GM19240 (cell line): ENCODE measurements at regions not wholly inside any gene's neighbourhood (a gene's known extent, or its start where the extent isn't known, plus 50 kb on each side); places are given as distances from the start of the nearest gene placed in this dataset.
"Not testable (repeated sequence)": the region's sequence is repeated elsewhere in the genome, so short reads cannot be mapped to it uniquely, and the experiment has no call there.

ENCODE experiments used
- DNase-seq: peaks from one replicate; pipeline ENCODE4 v3.0.0; 2011; ENCODE audit warnings: low spot score; ENCODE audit not compliant: insufficient read length

DNA sequence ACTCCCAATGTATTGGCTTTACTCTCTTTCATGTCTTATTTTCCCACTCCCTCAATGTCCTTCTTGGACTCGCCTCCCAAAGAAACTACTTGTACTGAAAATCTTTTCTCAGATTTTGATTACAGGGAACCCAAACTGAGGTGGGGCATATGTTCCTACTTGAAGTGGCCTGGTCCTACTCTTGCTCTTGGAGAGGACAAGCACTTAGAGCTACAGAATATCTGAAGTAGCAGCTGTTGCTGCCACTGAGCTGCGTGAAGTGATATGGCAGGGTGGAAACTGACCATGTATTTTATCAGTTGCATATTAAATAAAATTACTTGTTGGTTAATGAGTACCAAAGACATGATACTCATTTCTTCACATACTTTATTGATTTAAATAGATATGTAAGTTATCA lies 129.5 kb downstream of the TSEN15 start:
- DNase-seq, result no peak

DNA sequence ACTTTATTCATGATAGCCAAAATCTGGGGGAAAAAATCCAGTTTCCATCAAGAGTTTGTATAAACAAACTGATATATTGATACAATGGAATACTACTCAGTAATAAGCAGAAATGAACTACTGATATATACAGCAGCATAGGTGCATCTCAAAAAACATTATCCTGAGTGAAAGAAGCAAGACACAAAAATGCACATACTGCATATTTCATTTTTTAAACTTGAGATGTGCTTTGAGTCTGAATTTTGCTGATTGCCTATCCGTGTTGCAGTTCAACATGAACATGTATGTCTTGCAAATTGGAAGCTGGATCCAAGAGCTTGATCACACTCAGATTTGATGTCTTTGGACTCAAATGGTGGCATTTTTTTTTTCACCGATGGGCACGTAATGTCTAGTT lies 132.4 kb downstream of the TSEN15 start:
- no peak for DNase-seq

DNA sequence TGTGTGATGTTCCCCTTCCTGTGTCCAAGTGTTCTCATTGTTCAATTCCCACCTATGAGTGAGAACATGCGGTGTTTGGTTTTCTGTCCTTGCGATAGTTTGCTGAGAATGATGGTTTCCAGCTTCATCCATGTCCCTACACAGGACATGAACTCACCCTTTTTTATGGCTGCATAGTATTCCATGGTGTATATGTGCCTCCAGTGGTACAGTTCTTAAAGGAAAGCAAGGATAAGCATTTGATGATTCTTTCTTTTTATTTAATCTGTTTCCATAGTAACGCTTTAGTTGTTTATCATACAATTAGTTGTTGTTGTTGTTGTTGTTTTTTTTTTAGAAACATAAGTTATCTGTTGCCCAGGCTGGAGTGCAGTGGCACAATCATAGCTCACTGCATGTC lies 133.1 kb downstream of the TSEN15 start:
- not testable (repeated sequence) for DNase-seq

DNA sequence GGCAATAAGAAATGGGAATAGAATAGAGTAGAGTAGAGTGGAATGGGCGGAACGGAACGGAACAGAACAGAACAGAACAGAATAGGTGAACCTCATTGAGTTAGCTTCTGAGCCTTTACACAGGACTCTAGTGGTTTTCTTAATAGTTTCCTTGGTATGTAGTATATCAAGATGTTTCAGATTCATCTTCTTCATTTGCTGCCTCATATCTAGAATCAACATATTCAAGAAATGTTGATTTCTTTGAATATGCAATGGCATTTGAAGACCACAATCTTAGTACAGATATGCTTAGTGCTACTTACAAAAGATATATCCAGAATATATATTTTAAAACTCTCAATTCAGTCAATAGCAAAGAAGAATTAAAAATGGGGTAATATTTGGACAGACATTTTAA lies 133.8 kb downstream of the TSEN15 start:
- no peak for DNase-seq

DNA sequence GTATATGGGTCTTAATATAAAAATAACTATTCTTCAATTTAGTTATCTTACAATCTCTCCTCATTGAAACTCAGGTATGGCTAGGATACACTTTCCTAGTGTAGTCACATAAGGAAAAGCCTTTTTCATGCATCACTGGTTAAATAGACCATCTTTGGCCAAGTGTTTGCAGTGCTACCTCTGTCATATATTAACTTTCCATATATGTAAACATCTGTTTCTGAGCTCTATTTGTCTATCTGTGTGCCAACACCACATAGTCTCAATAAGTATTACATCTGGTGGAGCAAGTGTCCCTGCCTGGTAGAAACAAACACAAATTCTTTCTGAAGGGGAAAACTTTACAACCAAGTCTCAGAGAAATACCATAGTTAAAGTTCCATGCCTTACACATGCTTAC lies 134.6 kb downstream of the TSEN15 start:
- DNase-seq, result no peak

DNA sequence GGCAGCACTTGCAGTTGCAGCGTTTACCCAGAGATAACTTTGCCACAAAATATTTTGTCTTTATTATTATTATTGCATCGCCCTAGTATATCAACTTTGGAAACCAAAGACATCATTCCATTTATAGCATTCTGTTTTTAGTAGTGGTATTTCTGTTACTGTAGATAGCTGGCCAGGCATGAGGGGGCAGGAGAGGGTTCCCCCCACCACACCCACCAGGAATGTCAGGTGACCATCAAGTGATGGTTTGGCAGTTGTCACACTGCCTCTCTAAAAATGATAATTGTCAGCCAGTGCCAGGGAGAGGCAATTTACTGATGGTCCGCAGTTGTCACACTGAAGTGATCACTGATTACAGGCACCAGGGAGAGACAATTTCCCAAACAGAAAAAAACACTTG lies 135.6 kb downstream of the TSEN15 start:
- no peak for DNase-seq

DNA sequence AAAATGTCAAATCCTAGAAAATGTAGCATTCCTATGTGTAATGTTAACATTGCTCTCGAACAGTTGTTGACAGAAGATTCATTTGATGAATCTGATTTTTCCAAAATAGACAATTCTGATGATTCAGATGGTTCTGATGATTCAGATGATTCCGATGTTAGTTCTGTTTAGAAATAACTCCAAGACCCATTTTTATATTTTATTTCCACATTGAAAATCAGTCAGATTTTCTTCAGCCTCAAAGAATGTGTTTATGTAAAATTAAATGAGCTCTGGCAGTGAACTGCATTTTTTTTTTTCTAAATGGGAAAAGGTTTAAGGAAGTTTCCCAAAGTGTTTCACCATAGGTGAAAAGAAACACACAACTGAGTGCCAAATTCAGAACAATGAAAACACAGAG lies 136.5 kb downstream of the TSEN15 start:
- no peak for DNase-seq

DNA sequence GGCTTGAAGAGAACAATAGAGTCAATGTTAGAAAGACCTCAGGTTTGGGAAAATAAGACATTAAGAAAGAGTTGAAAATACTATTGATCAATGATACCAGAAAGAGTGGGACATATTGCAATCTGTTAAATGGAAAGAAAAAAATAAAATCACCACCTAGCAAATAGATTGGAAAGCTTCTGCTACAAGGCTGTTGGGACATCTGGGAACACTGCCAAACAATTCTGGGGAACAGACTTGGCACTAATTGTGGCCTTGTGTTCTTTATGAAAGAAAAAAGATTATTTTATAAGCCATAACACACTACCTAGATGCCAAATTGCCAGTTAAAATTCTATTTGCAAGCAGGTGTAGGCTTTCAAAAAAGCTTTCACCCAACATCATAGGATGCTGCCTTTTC lies 137.8 kb downstream of the TSEN15 start:
- no peak for DNase-seq

DNA sequence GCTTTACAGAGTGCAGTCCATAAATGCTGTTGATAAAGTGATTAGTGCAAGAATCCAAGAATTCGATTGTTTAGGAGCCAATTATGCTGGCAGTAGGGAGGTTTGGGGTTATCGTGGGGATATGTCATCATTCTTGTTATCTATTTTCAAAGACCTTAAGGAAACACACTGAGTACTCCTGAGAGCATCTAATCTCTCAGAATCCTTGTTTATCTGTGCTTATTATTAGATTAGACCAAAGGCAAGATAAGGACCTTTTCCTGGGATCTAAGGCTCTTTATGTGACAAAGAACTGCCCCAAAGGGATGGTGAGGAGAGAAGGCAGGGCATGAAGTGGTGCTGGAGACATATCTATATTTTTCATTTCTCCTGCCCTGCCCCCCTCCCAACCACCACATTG lies 139.1 kb downstream of the TSEN15 start:
- no peak for DNase-seq

DNA sequence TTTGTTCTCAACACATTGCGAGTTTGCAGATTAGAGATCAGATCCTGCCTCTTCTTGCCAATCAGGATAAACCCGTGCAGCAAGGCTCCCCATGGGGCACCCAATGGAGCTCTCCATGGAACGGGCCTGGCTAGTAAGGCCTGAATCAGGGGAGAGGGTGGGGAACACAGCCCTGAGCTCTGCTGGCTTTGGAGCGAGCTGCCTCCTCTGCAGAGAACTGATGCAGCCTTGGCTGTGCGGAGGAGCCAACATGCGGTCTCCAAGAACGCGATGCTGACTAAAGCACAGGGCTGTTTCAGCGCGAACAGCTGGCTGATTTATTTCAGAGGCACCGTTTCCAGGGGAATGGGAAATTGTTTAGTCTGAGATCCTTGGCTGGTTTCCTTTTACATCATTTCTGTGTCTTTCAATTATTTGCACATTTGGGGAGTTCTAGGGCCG lies 139.7 kb downstream of the TSEN15 start:
- DNase-seq, result no peak

DNA sequence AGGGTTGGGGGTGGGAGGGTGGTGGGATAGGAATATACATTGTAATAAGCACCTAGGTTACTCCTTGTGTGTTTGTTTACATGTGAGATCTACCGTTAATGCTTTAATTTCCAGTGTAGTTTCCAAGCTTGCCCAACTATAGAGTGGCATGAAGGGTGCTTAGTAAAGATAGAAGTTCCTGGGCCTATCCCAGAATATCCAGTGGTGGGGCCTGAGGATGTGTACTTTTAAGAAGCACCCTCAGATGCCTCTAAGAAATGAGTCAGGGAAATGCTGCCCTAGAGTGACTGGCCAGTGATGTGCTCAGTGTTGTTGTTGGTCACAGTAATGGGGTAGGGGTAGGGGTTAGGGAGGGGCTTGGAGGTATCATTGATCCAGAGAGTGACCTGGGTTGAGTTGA lies 141.3 kb downstream of the TSEN15 start:
- DNase-seq, result no peak

DNA sequence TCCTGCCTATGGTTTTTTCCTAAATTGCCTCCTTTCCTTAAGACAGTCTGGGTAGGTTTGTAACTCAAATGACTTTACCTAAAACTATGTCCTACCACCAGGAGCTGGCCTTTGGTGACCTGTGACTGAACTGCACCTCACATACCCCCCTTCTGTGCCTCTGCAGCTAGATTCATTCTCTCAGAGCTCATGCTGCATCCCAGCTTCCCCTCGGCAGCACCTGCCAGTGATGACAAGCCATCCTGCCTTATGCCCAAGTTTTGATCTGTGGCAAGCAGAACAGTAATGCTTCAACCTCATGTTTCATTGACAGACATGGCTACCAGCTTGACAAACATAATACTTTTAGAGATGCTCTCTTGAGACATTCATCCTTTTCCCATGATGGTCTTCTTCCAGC lies 141.9 kb downstream of the TSEN15 start:
- DNase-seq, result no peak

DNA sequence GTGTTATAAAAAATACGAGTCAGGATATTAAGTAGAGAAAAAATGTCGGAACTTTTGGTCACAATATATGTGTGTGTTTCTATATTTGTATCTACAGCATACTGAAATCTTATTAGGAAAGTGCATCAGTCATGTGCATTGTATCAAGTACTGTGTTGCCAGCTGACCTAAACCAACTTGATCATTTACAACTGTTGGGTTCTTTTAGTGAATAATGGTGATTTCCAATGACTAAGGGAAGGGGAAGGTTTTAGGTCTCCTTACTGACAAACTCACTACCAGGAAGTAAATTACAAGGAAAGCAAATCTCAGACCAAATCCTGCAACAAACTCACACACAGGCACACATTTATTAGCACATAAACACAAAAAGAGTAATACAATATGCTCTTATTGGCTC lies 142.7 kb downstream of the TSEN15 start:
- DNase-seq, result no peak

DNA sequence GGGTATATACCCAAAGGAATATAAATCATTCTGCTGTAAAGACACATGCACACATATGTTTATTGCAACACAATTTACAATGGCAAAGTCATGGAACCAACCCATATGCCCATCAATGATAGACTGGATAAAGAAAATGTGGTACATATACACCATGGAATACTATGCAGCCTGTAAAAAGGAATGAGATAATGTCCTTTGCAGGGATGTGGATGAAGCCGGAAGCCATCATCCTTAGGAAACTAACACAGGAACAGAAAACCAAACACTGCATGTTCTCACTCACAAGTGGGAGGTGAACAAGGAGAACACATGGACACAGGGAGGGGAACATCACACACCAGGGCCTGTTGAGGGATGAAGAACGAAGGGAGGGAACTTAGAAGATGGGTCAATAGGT lies 144.2 kb downstream of the TSEN15 start:
- not testable (repeated sequence) for DNase-seq

DNA sequence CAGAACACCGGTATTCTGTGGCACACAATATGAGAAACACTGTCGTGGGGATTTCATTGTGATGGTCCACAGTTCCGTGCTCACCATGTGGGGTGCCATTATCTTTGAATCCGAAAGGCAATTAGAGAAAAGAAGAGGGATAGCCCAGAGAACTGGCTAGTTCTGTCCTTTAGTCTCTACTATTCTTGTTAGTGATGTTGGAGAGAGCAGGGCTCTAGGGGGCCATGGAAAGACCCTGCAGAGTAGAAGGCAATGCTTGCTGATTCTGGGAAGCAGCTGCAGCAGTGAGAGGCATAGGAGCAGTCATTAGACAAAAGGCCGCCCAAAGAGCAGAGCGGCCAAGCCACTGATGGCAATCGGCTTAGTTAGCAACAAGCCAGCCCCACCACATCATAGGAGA lies 146.3 kb downstream of the TSEN15 start:
- DNase-seq, result no peak

DNA sequence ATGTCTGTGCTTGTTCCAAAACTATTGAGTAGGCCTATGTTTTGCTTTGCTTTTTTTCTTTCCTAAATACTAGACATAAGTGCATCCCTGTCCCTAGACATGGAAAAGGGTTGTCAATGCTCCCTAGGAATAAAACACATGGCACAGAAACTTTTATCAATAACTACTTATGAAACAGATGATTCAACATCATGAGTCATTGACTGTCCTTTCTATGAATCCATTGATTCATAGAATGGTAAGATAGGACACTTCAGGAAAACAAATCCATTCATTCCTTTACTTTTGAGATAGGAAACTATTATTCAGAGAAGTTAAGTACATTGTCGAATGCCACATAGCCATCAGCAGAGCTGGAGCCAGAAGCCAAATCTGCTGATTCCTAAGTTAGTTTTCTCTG lies 147.5 kb downstream of the TSEN15 start:
- DNase-seq, result no peak

DNA sequence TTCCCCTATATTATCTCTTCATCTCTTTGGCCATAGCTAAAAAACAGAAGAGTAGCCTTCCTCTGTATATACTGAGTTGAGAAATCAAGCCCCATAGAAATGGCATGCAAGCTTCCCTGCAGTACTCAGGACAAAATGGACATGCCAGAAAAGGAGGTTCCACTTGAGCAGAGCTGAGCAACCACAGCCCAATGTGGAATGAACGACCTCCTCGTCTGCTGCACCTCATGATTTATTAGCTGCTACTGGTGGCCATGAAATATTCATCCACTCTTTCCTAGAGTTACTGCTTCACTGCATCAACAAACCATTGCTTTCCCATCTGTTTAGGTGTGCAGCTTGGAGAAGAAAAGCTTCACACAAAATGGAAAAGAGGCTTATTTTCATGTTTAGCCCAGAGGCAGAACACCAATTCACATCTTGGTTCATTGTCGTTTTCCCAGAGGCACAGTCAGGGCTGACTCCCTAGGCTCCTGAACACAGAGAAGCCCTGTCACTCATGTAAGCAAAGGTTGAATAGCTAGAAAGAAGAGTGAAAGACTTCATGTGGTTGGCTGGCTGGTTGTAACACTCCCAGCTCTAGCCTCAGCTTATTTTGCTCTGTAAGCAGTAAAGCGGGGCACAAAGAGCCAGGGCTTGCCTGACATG lies 148.0 kb downstream of the TSEN15 start:
- no peak for DNase-seq

DNA sequence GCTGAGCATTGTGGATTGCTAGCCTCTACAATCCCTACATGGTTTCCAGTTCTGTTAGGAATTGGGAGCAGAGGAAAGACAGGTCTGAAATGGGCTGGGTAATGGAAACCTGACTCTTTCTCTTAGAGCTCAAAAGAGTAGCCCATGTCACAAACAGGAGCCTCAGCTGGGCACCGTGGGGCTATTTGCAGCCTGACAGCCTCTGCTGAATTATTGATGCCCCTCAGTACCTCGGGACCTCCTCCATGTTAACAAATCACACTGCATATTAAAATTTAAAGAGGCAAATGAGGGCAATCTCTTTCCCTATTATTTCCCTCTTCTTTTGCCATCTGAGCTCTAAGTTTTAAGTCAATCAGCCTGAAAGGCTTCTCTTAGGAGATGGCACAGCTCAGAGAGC lies 157.1 kb downstream of the TSEN15 start:
- DNase-seq, result no peak

DNA sequence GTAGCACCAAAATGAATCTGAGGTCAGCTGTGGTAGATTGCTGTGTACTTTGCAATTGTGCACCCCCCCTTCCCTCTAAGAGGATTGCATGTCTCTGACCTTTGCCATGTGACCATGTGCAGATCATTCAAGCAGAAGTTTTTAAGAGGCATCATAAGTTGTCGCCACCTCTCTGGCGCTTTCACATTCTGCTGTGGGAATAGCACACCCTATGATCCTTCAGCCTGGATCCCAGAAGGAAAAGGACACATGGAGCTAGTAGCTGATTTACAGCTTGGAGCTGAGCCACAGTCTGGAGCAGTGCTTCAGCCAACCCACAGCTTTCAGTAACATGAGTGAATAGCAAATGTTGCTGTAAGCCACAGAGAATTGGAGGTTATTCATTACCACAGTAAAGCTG lies 158.5 kb downstream of the TSEN15 start:
- DNase-seq, result no peak

DNA sequence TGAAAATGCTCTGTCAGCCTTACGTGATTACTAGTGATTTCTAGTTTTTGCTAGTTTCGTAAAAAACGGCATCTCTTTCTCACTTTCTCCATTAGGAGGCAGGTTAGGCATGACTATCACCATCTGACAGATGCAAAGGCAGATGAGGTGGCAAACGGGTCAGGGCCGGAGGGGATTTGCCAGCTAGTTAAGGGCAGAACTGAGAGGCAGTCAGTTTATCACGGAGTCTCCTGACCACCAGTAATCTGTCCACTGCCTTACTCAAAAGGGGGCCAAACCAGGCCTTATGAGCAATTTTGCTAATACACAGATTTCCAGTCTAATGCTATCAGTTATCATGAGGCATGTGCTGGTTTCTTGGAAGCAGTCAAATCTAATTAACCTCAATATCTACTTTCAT lies 159.3 kb downstream of the TSEN15 start:
- no peak for DNase-seq

DNA sequence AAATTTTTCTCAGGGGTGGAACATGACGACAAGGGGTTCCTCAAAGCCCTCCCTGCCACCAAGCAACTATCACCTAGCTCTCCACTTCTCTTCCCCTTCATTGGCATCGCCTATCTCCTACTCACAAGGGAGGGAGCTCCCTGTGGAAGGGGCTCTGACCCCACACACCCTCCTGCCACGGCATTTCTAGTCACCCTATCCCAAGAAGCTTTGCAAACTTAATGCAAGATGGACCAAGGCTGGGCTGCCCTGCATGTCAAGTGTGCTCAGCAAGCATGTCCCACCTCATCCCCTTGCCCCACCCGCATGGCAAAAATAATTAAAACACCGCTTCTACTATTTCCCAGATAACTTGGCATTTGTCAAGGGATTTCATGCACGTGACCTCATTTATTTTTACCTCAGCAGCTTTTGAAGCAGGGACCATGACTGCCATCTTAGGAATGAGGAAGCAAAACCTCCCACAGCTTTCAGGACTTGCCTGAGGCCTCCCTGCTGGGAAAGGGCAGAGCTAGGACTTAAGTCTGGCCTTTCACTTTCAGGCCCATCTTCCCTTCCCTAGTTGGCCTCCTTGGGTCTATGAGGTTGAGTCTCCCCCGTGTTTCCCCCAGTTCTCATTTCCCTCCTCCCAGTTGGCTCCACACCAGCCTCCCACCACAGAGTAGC lies 161.3 kb downstream of the TSEN15 start:
- no peak for DNase-seq

DNA sequence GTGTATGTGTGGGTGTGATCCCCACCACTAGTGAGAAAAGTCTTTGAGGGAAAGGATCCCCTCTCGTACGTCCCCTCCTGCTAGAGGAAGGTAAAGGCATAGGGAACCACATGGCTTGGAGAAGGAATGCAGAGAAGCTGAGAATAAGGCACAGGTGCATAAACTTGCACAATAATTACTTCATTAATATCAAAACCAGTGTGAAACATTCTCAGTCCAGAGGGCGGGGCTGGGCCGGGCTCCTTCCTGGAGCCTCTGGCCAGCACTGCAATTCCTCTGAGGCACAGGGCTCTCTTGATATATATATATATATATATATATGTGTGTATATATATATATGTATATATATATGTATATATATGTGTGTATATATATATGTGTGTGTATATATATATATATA lies 162.6 kb downstream of the TSEN15 start:
- DNase-seq, result no peak

DNA sequence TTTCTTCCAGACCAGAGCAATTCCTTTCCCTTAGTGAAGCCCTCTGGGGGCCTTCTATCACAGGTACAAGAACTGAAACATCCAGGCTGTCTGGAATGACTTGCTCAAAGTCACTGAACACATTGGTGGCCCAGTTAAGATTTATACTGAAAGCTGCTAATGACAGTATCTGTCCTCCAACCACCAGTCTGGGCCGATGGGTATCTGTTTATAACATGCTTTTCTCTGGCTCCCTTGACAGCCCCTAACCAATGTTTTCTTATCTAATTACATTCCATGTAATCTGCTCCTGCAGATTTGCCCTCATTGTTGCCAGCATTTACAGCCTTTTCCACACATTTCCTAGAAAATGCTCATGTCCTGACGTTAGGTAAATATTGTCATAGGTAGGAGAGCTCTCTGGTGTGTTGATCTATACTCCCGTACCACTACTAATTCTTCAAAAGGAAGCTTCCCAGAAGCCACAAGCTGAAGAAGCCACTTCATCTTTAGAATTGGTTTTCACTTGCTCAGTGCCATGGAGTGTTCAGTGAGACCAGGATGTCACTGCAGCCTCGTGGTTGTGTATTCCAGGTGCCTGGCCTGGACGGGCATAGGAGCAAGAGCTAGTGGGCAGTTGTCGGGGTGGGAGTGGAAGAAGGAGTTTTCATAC lies 163.9 kb downstream of the TSEN15 start:
- DNase-seq, result no peak
